T-helper 17 cell (primary cell): ENCODE measurements at regions not wholly inside any gene's neighbourhood (a gene's known extent, or its start where the extent isn't known, plus 50 kb on each side); places are given as distances from the start of the nearest gene placed in this dataset.

Source experiments
- ATAC-seq: fragments of 150-1000 bp; cut with Tn5 transposase; 2 replicates; pipeline ENCODE4 v1.10.0; 2021; ENCODE audit warnings: mild to moderate bottlenecking, moderate library complexity
- DNase-seq, 3 donors: peaks; one replicate each; pipeline versions ENCODE4 v3.0.0 to v3.0.0-alpha.2; 2020 to 2021
- H3K9me3 ChIP-seq: one replicate; pipeline ENCODE4 v1.7.0; 2013; ENCODE audit warnings: low read length, mild to moderate bottlenecking; ENCODE audit not compliant: control insufficient read depth, poor library complexity, severe bottlenecking
- H3K27ac Mint-ChIP-seq: one replicate; pipeline ENCODE4 v1.8.0; 2022; ENCODE audit warnings: mild to moderate bottlenecking, moderate library complexity, mixed read lengths
- H3K27me3 Mint-ChIP-seq: one replicate; pipeline ENCODE4 v1.8.0; 2022; ENCODE audit warnings: mixed read lengths
- H3K36me3 Mint-ChIP-seq: one replicate; pipeline ENCODE4 v1.8.0; 2022; ENCODE audit warnings: low read depth, mixed read lengths
- H3K4me1 Mint-ChIP-seq: one replicate; pipeline ENCODE4 v1.8.0; 2022; ENCODE audit warnings: mild to moderate bottlenecking, mixed read lengths
- H3K4me3 Mint-ChIP-seq: one replicate; pipeline ENCODE4 v1.8.0; 2022; ENCODE audit warnings: mild to moderate bottlenecking, moderate library complexity, mixed read lengths

DNA sequence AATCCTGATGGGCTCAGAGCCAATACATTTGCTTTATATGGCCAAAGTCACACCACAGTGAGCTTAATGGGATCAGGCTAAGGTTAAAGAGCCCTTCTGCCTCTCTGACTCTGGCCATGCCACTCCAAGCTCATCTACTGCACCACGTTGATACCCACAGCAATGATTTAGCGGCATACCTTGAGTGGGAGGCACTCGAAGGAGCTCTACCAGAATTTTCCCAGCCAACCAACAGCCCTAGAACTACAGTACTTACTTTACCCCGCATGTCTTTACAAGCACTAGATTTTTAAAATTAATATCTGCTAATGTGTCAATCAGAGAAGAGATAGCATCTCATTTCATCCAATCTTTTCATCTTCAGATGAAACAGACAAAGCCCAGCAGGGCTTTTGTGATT is 300.5 kb downstream of the GRIN2B start:
- no peaks in the 10 kb centered on the region for H3K9me3 ChIP-seq
- DNase-seq (no peak), ATAC-seq (no peak)
- no peak overlapping the region for H3K27ac Mint-ChIP-seq
- H3K4me3 Mint-ChIP-seq: no peak overlapping the region
- no peaks in the 10 kb centered on the region for H3K4me1 Mint-ChIP-seq
- H3K27me3 Mint-ChIP-seq: no peaks in the 10 kb centered on the region
- H3K36me3 Mint-ChIP-seq: no peaks in the 10 kb centered on the region

DNA sequence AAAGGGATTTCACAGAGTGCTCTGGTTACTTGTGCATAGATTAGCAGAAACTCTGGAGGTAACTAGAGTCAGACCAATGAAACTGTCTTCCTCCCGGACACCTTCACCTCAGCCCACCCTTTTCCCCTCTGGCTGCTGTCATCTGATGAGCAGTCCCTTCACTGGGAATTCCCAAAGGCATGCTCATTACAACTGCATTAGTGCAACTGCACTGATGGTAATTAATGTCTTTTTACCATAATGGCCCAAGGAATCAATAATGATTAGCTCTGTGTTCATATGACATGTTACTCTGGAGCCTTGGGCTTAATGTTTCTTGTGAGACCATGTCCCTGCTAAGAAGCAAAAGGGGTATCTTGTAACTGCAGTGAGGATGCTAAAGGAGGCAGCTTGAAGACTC is 304.5 kb downstream of the GRIN2B start:
- H3K27me3 Mint-ChIP-seq: no peaks in the 10 kb centered on the region
- no peak for DNase-seq
- H3K9me3 ChIP-seq: no peaks in the 10 kb centered on the region
- H3K4me3 Mint-ChIP-seq: no peak overlapping the region
- H3K36me3 Mint-ChIP-seq: no peaks in the 10 kb centered on the region
- H3K27ac Mint-ChIP-seq: no peak overlapping the region
- ATAC-seq: no peak
- H3K4me1 Mint-ChIP-seq: no peaks in the 10 kb centered on the region

DNA sequence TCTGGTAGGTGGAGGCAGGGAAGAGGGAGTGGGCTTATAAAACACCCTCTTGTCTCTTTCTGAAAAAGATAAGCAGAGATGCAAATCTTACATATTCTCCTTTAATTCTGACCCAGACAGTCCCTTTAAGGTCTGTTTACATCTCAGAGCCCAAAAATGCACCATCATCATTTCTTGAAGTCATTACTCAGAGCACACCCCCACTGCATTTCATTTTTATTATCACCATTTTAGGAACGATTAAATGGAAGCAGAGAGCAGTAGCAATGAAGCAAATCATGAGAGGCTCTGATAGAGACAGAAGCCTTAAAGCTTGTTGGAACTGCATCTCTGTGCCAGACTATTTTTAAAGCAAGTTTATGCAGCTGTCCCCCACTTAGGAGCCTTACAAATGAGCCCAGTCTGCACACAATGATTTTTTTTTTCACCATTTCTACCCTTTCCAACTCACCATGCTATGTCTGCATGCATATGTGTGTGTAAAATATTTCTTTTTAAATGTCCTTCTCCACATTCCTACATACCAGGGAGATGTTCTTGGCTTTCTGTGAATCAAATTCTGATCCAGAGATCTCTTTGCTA is 311.0 kb downstream of the GRIN2B start:
- H3K4me3 Mint-ChIP-seq: no peak overlapping the region
- no peaks in the 10 kb centered on the region for H3K9me3 ChIP-seq
- H3K36me3 Mint-ChIP-seq: no peaks in the 10 kb centered on the region
- no peaks in the 10 kb centered on the region for H3K4me1 Mint-ChIP-seq
- no peak overlapping the region for H3K27ac Mint-ChIP-seq
- no peak for DNase-seq
- ATAC-seq: no peak
- peaks cover 34% of the 10 kb centered on the region for H3K27me3 Mint-ChIP-seq

DNA sequence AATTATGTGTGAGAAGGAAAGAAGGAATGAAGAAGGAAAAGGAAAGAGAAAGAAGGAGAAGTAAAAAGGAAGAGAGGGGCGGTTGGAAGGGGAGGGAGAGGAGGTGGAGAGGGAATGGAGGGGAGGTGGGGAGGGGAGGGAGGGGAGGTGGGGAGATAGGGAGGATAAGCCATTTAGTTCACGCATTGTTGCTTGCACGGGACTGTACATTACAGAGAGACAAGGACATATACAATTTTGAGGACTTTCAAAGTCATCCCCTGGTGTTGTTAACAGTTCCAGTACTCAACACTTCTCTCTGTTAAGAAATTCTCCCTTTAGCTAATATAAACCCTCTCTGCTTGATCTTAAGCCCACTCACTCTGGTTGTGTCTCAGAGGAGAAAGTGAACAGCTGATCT is 312.5 kb downstream of the GRIN2B start:
- no peaks in the 10 kb centered on the region for H3K9me3 ChIP-seq
- no peak overlapping the region for H3K27ac Mint-ChIP-seq
- DNase-seq (no peak), ATAC-seq (no peak)
- H3K4me1 Mint-ChIP-seq: no peaks in the 10 kb centered on the region
- H3K27me3 Mint-ChIP-seq: peaks cover 37% of the 10 kb centered on the region
- H3K4me3 Mint-ChIP-seq: no peak overlapping the region
- H3K36me3 Mint-ChIP-seq: no peaks in the 10 kb centered on the region

DNA sequence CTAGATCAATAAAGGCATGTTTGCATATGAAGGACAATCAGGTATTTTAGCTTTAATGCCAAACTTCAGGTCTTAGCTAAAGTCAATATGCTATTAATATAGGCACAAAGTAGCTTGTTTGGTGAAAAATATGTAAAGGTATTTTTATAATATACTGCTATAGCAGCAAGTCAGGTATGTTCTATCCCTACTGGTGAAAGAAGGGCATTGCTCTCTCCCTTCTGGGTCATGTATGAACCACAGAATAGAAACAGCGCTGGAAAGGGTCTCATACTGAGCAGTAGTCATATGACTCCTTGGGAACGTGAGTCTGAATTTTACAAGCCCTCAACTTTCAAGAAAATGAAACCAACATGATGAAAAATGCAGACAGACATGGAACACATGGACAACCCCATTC is 314.6 kb downstream of the GRIN2B start:
- no peak for ATAC-seq
- no peak overlapping the region for H3K4me3 Mint-ChIP-seq
- no peak overlapping the region for H3K27ac Mint-ChIP-seq
- no peaks in the 10 kb centered on the region for H3K9me3 ChIP-seq
- H3K36me3 Mint-ChIP-seq: no peaks in the 10 kb centered on the region
- DNase-seq: no peak
- H3K4me1 Mint-ChIP-seq: no peaks in the 10 kb centered on the region
- H3K27me3 Mint-ChIP-seq: peaks cover 37% of the 10 kb centered on the region

DNA sequence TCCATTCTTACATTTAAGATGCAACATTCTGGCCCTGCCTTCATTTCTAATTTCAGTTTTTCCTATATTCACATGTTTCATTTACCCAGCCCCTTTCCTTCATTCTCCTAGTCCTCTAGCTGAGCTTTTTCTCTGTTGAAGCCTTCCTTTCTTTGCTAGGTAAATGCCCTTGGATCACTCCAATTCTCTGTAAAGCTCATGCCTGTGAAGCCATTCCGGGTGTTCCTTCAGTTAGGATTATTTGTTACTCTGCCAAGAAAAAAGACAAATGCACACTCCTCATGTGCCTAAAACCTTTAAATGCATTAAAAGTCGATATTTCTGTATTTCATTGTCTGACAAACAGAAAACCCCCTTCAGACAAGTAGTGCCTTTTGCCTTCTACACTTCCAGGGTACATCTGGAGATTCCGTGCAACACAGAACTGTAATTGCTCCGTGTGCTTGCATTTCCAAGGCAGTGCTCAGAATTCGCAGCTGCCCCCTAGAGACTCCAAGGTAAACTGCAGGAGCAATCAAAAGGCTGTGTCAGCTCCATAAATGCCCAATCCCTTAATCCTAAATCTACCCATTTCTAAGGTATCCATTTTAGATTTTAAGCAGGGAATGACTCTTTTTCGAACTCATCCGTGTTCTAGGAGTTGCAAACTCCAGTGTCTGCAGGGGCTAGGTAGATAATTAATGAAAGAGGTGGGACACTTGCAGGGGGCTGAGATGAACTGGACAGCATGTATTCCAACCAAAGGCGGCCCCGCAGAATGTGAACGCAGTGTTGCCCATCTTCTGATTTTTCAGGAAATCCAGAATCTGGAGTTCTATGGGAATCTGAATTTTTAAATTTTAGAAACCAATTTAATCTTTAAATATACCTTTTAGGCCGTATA is 320.2 kb downstream of the GRIN2B start:
- Mint-ChIP-seq H3K4me3 (no peak overlapping the region), H3K27me3 (peaks cover 23% of the 10 kb centered on the region), H3K27ac (no peak overlapping the region), H3K4me1 (peaks cover 5% of the 10 kb centered on the region), H3K36me3 (no peaks in the 10 kb centered on the region)
- H3K9me3 ChIP-seq: no peaks in the 10 kb centered on the region
- DNase-seq: no peak
- ATAC-seq: no peak

DNA sequence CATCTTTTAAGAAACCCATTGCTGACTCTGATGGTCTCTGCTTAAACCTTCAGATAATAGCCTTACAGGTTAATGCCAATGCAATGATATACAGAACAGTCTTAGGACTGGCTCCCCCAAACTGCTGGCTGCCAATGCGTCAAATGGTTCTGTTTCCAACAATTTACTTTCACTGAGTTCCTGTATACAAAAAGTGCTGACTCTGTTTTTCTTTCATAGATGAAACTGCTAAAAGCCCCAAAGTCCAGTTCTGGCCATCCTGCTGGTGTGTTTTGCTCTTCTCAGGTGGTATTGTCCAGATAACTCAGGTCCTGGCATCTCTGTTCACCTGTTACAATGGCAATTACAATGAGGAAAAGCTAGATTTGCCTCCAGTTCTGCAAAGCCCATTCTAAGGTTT is 326.9 kb downstream of the GRIN2B start:
- DNase-seq (no peak), ATAC-seq (no peak)
- H3K27me3 Mint-ChIP-seq: peaks cover 4% of the 10 kb centered on the region
- peaks cover 2% of the 10 kb centered on the region for H3K4me1 Mint-ChIP-seq
- H3K9me3 ChIP-seq: no peaks in the 10 kb centered on the region
- no peak overlapping the region for H3K4me3 Mint-ChIP-seq
- no peak overlapping the region for H3K27ac Mint-ChIP-seq
- H3K36me3 Mint-ChIP-seq: no peaks in the 10 kb centered on the region

DNA sequence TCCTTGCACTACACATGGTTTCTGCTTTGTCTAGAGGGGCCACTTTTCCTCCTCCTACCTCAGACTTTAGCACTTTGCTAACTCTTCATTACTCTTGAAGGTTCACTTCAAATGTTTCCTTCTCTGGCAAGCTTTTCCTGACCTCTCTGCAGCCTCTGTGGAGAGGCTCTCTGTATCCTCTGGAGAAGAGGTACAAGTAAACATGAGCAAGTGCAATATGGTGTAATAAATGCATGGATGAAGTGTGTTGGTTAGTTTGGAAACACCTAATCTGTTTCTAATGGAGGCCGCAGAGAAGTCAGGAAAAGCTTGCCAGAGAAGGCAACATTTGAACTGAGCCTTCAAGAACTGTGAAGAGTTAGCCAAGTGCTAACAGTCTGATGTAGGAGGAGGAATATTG is 329.3 kb downstream of the GRIN2B start:
- ATAC-seq (no peak), DNase-seq (no peak)
- peaks cover 10% of the 10 kb centered on the region for H3K27me3 Mint-ChIP-seq
- no peaks in the 10 kb centered on the region for H3K9me3 ChIP-seq
- H3K36me3 Mint-ChIP-seq: no peaks in the 10 kb centered on the region
- H3K4me1 Mint-ChIP-seq: peaks cover 2% of the 10 kb centered on the region
- H3K27ac Mint-ChIP-seq: no peak overlapping the region
- H3K4me3 Mint-ChIP-seq: no peak overlapping the region

DNA sequence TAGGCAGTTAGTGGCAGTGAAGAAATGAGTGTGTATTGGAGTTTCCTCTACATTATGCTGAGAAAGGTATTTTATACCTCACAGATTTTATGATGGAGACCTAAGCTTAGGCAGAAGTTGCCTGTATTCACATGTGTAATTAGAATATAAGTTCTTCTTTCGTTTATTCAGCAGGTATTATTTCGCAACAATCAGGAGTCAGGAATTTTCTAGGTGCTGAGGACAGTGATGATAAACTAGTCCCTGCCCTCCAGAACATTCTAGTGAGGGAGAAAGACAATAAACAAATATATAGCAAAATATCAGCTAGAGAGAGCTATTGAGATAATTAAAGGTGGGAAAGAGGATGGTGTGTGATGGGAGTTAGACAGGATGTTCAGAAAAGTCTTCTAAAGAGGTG is 345.7 kb downstream of the GRIN2B start:
- H3K9me3 ChIP-seq: peaks cover under 1% of the 10 kb centered on the region
- no peak for DNase-seq
- Mint-ChIP-seq H3K4me1 (no peaks in the 10 kb centered on the region), H3K27ac (no peak overlapping the region), H3K4me3 (no peak overlapping the region), H3K36me3 (no peaks in the 10 kb centered on the region), H3K27me3 (peaks cover 5% of the 10 kb centered on the region)
- no peak for ATAC-seq

DNA sequence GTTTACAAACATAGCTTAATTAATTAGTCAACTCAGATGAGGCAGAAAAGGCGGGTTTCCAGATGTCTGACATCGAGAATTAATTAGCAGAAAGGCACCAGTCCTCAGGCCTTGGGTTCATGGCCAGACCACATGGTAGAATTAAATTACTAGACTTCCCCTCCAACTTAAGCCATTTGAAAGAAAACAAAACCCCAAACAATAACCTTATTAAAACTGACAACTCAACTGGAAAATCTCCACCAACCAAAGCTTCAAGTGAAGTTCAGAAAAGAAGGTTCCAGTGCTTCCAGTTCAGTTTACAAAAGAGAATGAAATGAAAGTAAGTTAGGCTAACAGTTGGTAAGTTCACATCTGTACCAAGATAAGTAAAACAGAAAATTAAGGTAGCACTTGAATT is 349.5 kb downstream of the GRIN2B start:
- Mint-ChIP-seq H3K27ac (no peak overlapping the region), H3K4me3 (no peak overlapping the region), H3K27me3 (peaks cover 11% of the 10 kb centered on the region), H3K36me3 (no peaks in the 10 kb centered on the region), H3K4me1 (no peaks in the 10 kb centered on the region)
- DNase-seq (no peak), ATAC-seq (no peak)
- no peaks in the 10 kb centered on the region for H3K9me3 ChIP-seq

DNA sequence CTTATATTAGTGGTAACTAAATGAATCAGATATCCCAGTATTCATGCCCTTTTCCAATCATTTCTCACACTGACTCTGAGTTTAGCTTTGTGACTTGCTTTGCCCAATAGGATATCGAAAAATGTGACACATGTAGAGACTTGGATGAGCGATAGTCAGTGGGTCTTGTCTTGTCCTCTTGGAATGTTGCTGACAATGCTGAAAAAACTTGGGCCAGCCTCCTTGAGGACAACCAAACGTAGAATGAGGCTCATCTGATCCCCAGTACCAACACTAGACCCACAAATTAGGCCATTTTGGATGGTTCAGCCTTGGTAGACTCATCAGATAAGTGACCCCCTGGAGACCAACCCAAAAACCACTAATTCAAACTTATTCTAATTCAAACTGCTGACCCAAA is 351.0 kb downstream of the GRIN2B start:
- no peaks in the 10 kb centered on the region for H3K9me3 ChIP-seq
- no peak for DNase-seq
- ATAC-seq: no peak
- no peaks in the 10 kb centered on the region for H3K36me3 Mint-ChIP-seq
- H3K4me3 Mint-ChIP-seq: no peak overlapping the region
- H3K27ac Mint-ChIP-seq: no peak overlapping the region
- H3K4me1 Mint-ChIP-seq: no peaks in the 10 kb centered on the region
- H3K27me3 Mint-ChIP-seq: peaks cover 14% of the 10 kb centered on the region

DNA sequence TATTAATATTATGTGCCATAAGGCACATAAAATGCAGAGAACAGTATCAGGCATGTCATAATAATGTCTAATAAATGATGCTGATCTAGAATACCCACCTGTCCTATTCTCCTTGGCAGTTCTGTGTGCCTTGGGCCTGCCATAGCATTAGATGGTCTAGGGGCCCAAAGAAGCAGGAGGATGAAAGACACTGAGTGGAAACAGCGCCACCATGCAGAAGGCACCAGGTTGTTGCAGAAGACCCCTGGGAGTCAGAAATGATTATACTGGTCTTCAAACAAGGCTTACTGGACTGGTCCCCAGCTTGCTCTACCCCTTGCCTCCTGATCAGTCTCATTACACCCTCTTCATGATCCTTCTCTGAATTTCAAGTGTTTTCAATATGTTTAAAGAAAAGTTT is 353.3 kb downstream of the GRIN2B start:
- ATAC-seq (no peak), DNase-seq (no peak)
- Mint-ChIP-seq H3K27me3 (peaks cover 26% of the 10 kb centered on the region), H3K4me3 (no peak overlapping the region), H3K36me3 (no peaks in the 10 kb centered on the region), H3K27ac (no peak overlapping the region), H3K4me1 (no peaks in the 10 kb centered on the region)
- no peaks in the 10 kb centered on the region for H3K9me3 ChIP-seq

DNA sequence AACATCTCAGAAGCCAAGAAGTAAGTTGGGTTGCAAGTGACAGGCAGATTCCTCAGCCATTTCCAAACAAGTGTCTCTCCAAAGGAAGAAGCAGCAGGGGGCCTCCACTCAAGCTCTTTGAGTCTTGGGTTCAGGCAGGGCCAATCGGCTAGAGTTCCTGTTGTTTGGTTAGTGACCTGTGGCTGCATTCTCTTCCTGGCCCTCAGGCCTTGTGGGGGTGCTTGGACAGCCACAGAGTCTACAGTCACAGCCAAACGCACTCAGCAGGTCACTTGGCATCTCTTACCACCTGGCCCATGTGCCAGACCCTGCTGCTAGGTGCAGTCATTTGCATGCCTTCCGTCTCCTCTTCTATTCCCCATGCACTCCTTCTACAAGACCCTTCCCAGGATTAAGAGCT is 353.9 kb downstream of the GRIN2B start:
- H3K36me3 Mint-ChIP-seq: no peaks in the 10 kb centered on the region
- no peaks in the 10 kb centered on the region for H3K9me3 ChIP-seq
- no peak overlapping the region for H3K27ac Mint-ChIP-seq
- no peak overlapping the region for H3K4me3 Mint-ChIP-seq
- H3K4me1 Mint-ChIP-seq: no peaks in the 10 kb centered on the region
- DNase-seq: no peak
- peaks cover 27% of the 10 kb centered on the region for H3K27me3 Mint-ChIP-seq
- ATAC-seq: no peak

DNA sequence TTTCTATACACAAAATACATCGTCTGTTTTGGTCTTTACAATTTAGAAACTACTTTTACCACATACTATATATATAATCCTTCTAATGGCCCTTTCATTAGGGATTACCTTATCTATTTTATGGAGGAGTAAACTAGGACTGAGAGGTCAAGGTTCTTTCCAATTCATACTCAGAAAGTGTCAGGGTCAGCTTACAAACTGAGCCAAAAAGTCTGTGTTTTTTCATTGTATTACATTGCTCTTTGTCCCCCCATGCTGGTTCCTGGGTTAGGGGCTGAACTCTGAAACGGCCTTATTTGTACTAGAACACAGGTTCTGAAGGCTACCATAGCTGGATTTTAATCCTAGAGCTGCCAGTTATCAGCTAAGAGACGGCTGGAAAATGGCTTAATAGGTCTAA is 368.1 kb downstream of the GRIN2B start:
- H3K9me3 ChIP-seq: no peaks in the 10 kb centered on the region
- Mint-ChIP-seq H3K36me3 (no peaks in the 10 kb centered on the region), H3K27ac (no peak overlapping the region), H3K27me3 (peaks cover 9% of the 10 kb centered on the region), H3K4me3 (no peak overlapping the region), H3K4me1 (no peaks in the 10 kb centered on the region)
- no peak for ATAC-seq
- no peak for DNase-seq
